Activated T-helper 2 cell treated with anti-CD3 and anti-CD28 coated beads, Interferon-gamma antibody, Interleukin-2, Interleukin-4, amounts not matched to agents 10 μg/mL and 5 μg/mL and 100 μg/mL, durations not matched to agents 14 hours and 24 hours and 36 hours (primary cell): ENCODE measurements at regions not wholly inside any gene's neighbourhood (a gene's known extent, or its start where the extent isn't known, plus 50 kb on each side); places are given as distances from the start of the nearest gene placed in this dataset.

ENCODE experiments used
- DNase-seq: peaks from one replicate; pipeline ENCODE4 v3.0.0; 2021; ENCODE audit warnings: low spot score
- H3K27ac Mint-ChIP-seq: one replicate; pipeline ENCODE4 v1.8.0; 2021; ENCODE audit warnings: mixed read lengths
- H3K27me3 Mint-ChIP-seq: one replicate; pipeline ENCODE4 v1.8.0; 2021; ENCODE audit warnings: low read depth, mixed read lengths
- H3K36me3 Mint-ChIP-seq: one replicate; pipeline ENCODE4 v1.8.0; 2021; ENCODE audit warnings: low read depth, mixed read lengths
- H3K4me1 Mint-ChIP-seq: one replicate; pipeline ENCODE4 v1.8.0; 2021; ENCODE audit warnings: low read depth, mixed read lengths
- H3K4me3 Mint-ChIP-seq: one replicate; pipeline ENCODE4 v1.8.0; 2021; ENCODE audit warnings: low read depth, mild to moderate bottlenecking, moderate library complexity, mixed read lengths
- H3K9me3 Mint-ChIP-seq: one replicate; pipeline ENCODE4 v1.8.0; 2021; ENCODE audit warnings: mixed read lengths
- intact Hi-C: fragments of 100-400 bp; cut with micrococcal nuclease; formaldehyde crosslinking; loops from one replicate; pipeline ENCODE4 v1.15.1; 2023

GRCh38 chr12:92650228-92650822, 52.5 kb upstream of the PLEKHG7 start:
- H3K36me3 Mint-ChIP-seq = no peaks in the 10 kb centered on the region
- H3K4me3 Mint-ChIP-seq = no peak overlapping the region
- H3K27ac Mint-ChIP-seq = no peak overlapping the region
- H3K4me1 Mint-ChIP-seq = peaks cover under 1% of the 10 kb centered on the region
- intact Hi-C loops = loop anchor here (2.0 to 5.0 kb wide), 3 partner anchors 506 to 1288 kb away; partner anchors contain the start of gene BTG1
- no peak for DNase-seq
- H3K9me3 Mint-ChIP-seq = no peaks in the 10 kb centered on the region
- peaks cover 13% of the 10 kb centered on the region for H3K27me3 Mint-ChIP-seq

GRCh38 chr12:92649511-92650227, 53.1 kb upstream of the PLEKHG7 start:
- Mint-ChIP-seq H3K4me3 (no peak overlapping the region), H3K4me1 (peaks cover 2% of the 10 kb centered on the region), H3K36me3 (no peaks in the 10 kb centered on the region), H3K27ac (no peak overlapping the region), H3K27me3 (peaks cover 15% of the 10 kb centered on the region), H3K9me3 (no peaks in the 10 kb centered on the region)
- peak; percentile 21 for DNase-seq
- intact Hi-C loops = loop anchor here (1.0 to 10.0 kb wide), 7 partner anchors 75 to 1287 kb away; partner anchors contain the start of gene BTG1

- intact Hi-C loops = loop anchor here (1.0 to 10.0 kb wide), 4 partner anchors 74 to 1074 kb away; no protein-coding TSS in a partner anchor
- no peak for DNase-seq
- peaks cover 15% of the 10 kb centered on the region for H3K27me3 Mint-ChIP-seq
- H3K27ac Mint-ChIP-seq = no peak overlapping the region
- H3K9me3 Mint-ChIP-seq = no peaks in the 10 kb centered on the region
- H3K4me3 Mint-ChIP-seq = no peak overlapping the region
- no peaks in the 10 kb centered on the region for H3K36me3 Mint-ChIP-seq
- H3K4me1 Mint-ChIP-seq = peaks cover 2% of the 10 kb centered on the region
Observed at GRCh38 chr12:92648242-92649031, 54.4 kb upstream of the PLEKHG7 start.

- no peak for DNase-seq
- intact Hi-C loops = loop anchor here (10.0 kb wide), 2 partner anchors 656 to 1066 kb away; no protein-coding TSS in a partner anchor
- Mint-ChIP-seq H3K4me3 (no peak overlapping the region), H3K36me3 (no peaks in the 10 kb centered on the region), H3K27ac (no peak overlapping the region), H3K9me3 (no peaks in the 10 kb centered on the region), H3K4me1 (peaks cover 2% of the 10 kb centered on the region), H3K27me3 (peaks cover 11% of the 10 kb centered on the region)
Observed at GRCh38 chr12:92641291-92641690, 61.5 kb upstream of the PLEKHG7 start.

- H3K36me3 Mint-ChIP-seq = no peaks in the 10 kb centered on the region
- peaks cover 2% of the 10 kb centered on the region for H3K4me1 Mint-ChIP-seq
- H3K27ac Mint-ChIP-seq = no peak overlapping the region
- no peak overlapping the region for H3K4me3 Mint-ChIP-seq
- H3K27me3 Mint-ChIP-seq = peaks cover 8% of the 10 kb centered on the region
- intact Hi-C loops = loop anchor here (10.0 kb wide), 2 partner anchors 656 to 1066 kb away; no protein-coding TSS in a partner anchor
- no peak for DNase-seq
- no peaks in the 10 kb centered on the region for H3K9me3 Mint-ChIP-seq
Observed at GRCh38 chr12:92640691-92641090, 62.1 kb upstream of the PLEKHG7 start.

GRCh38 chr12:92639017-92639416, 63.8 kb upstream of the PLEKHG7 start:
- Mint-ChIP-seq H3K27ac (no peak overlapping the region), H3K9me3 (no peaks in the 10 kb centered on the region), H3K27me3 (peaks cover 2% of the 10 kb centered on the region), H3K4me3 (no peak overlapping the region), H3K4me1 (no peaks in the 10 kb centered on the region), H3K36me3 (no peaks in the 10 kb centered on the region)
- intact Hi-C loops = no loop called here
- no peak for DNase-seq

GRCh38 chr12:92634730-92635129, 68.1 kb upstream of the PLEKHG7 start:
- Mint-ChIP-seq H3K9me3 (no peaks in the 10 kb centered on the region), H3K27ac (no peak overlapping the region), H3K4me1 (no peaks in the 10 kb centered on the region), H3K27me3 (peaks cover 2% of the 10 kb centered on the region), H3K4me3 (no peak overlapping the region), H3K36me3 (no peaks in the 10 kb centered on the region)
- DNase-seq = no peak
- intact Hi-C loops = no loop called here

- Mint-ChIP-seq H3K27ac (no peak overlapping the region), H3K27me3 (peaks cover 2% of the 10 kb centered on the region), H3K4me1 (no peaks in the 10 kb centered on the region), H3K9me3 (no peaks in the 10 kb centered on the region), H3K36me3 (no peaks in the 10 kb centered on the region), H3K4me3 (no peak overlapping the region)
- intact Hi-C loops = no loop called here
- no peak for DNase-seq
Observed at GRCh38 chr12:92634202-92634601, 68.6 kb upstream of the PLEKHG7 start.

- no peak overlapping the region for H3K27ac Mint-ChIP-seq
- intact Hi-C loops = no loop called here
- no peak overlapping the region for H3K4me3 Mint-ChIP-seq
- no peaks in the 10 kb centered on the region for H3K4me1 Mint-ChIP-seq
- H3K27me3 Mint-ChIP-seq = no peaks in the 10 kb centered on the region
- no peak for DNase-seq
- no peaks in the 10 kb centered on the region for H3K36me3 Mint-ChIP-seq
- no peaks in the 10 kb centered on the region for H3K9me3 Mint-ChIP-seq
Observed at GRCh38 chr12:92630968-92631367, 71.8 kb upstream of the PLEKHG7 start.

- no peak for DNase-seq
- Mint-ChIP-seq H3K4me1 (peaks cover 2% of the 10 kb centered on the region), H3K4me3 (no peak overlapping the region), H3K27ac (no peak overlapping the region), H3K27me3 (no peaks in the 10 kb centered on the region), H3K9me3 (no peaks in the 10 kb centered on the region), H3K36me3 (no peaks in the 10 kb centered on the region)
- intact Hi-C loops = no loop called here
Observed at GRCh38 chr12:92629349-92630065, 73.3 kb upstream of the PLEKHG7 start.

- H3K27me3 Mint-ChIP-seq = no peaks in the 10 kb centered on the region
- intact Hi-C loops = no loop called here
- no peak overlapping the region for H3K27ac Mint-ChIP-seq
- no peak overlapping the region for H3K4me3 Mint-ChIP-seq
- DNase-seq = no peak
- H3K36me3 Mint-ChIP-seq = no peaks in the 10 kb centered on the region
- peaks cover 3% of the 10 kb centered on the region for H3K4me1 Mint-ChIP-seq
- H3K9me3 Mint-ChIP-seq = no peaks in the 10 kb centered on the region
Observed at GRCh38 chr12:92628476-92628875, 74.3 kb upstream of the PLEKHG7 start.

- Mint-ChIP-seq H3K4me3 (no peak overlapping the region), H3K27ac (no peak overlapping the region), H3K9me3 (no peaks in the 10 kb centered on the region), H3K27me3 (no peaks in the 10 kb centered on the region), H3K36me3 (no peaks in the 10 kb centered on the region), H3K4me1 (peaks cover 3% of the 10 kb centered on the region)
- intact Hi-C loops = no loop called here
- no peak for DNase-seq
Observed at GRCh38 chr12:92627511-92627910, 75.3 kb upstream of the PLEKHG7 start.
